H9 (cell line): ENCODE measurements at regions not wholly inside any gene's neighbourhood (a gene's known extent, or its start where the extent isn't known, plus 50 kb on each side); places are given as distances from the start of the nearest gene placed in this dataset.

Source experiments
- DNase-seq: peaks from one replicate; pipeline ENCODE4 v3.0.0-alpha.2; 2017
- H2AFZ ChIP-seq: one replicate; pipeline ENCODE4 v1.6.1; 2013; ENCODE audit warnings: mild to moderate bottlenecking, low read length, control low read depth, moderate library complexity
- H2AK5ac ChIP-seq: 2 replicates; pipeline ENCODE4 v1.6.1; 2013; ENCODE audit warnings: low read length, control low read depth, mixed read lengths; ENCODE audit not compliant: insufficient read length
- H2BK120ac ChIP-seq: one replicate; pipeline ENCODE4 v1.6.1; 2013; ENCODE audit warnings: low read depth, mild to moderate bottlenecking, low read length, control low read depth, inconsistent platforms; ENCODE audit not compliant: poor library complexity, severe bottlenecking
- H2BK12ac ChIP-seq: 2 replicates; pipeline ENCODE4 v1.6.1; 2013; ENCODE audit warnings: low read length, control low read depth, mixed read lengths, low read depth; ENCODE audit not compliant: insufficient read length
- H2BK15ac ChIP-seq: 2 replicates; pipeline ENCODE4 v1.6.1; 2013; ENCODE audit warnings: low read depth, low read length, control low read depth
- H2BK20ac ChIP-seq: one replicate; pipeline ENCODE4 v1.6.1; 2013; ENCODE audit warnings: low read depth, mild to moderate bottlenecking, low read length, control low read depth, inconsistent platforms; ENCODE audit not compliant: poor library complexity, severe bottlenecking
- H2BK5ac ChIP-seq: 2 replicates; pipeline ENCODE4 v1.6.1; 2013; ENCODE audit warnings: low read length, control low read depth, mixed read lengths; ENCODE audit not compliant: insufficient read length
- H3K14ac ChIP-seq: 2 replicates; pipeline ENCODE4 v1.6.1; 2013; ENCODE audit warnings: low read length, control low read depth; ENCODE audit not compliant: insufficient read depth
- H3K18ac ChIP-seq: 2 replicates; pipeline ENCODE4 v1.6.1; 2013; ENCODE audit warnings: low read depth, mild to moderate bottlenecking, mixed read lengths, low read length, control low read depth; ENCODE audit not compliant: insufficient read length
- H3K23ac ChIP-seq: 2 replicates; pipeline ENCODE4 v1.6.1; 2013; ENCODE audit warnings: low read length, control low read depth, mixed read lengths, low read depth; ENCODE audit not compliant: insufficient read length
- H3K23me2 ChIP-seq: 2 replicates; pipeline ENCODE4 v1.6.1; 2013; ENCODE audit warnings: low read depth, mild to moderate bottlenecking, mixed read lengths, low read length, control low read depth; ENCODE audit not compliant: insufficient read length, poor library complexity, severe bottlenecking
- H3K27ac ChIP-seq: 2 replicates; pipeline ENCODE4 v1.5.1; 2013; ENCODE audit warnings: low read length, control low read depth, mixed read lengths, low read depth; ENCODE audit not compliant: insufficient read length
- H3K27me3 ChIP-seq: 2 replicates; pipeline ENCODE4 v1.6.1; 2013; ENCODE audit warnings: low read length, control low read depth, inconsistent platforms; ENCODE audit not compliant: insufficient read depth
- H3K4ac ChIP-seq: 2 replicates; pipeline ENCODE4 v1.6.1; 2013; ENCODE audit warnings: low read depth, mild to moderate bottlenecking, control low read depth, inconsistent platforms, low read length, moderate library complexity
- H3K4me1 ChIP-seq: 2 replicates; pipeline ENCODE4 v1.6.1; 2013; ENCODE audit warnings: low read length, control low read depth, inconsistent platforms; ENCODE audit not compliant: insufficient read depth
- H3K4me2 ChIP-seq: 2 replicates; pipeline ENCODE4 v1.6.1; 2013; ENCODE audit warnings: low read length, control low read depth, mixed read lengths; ENCODE audit not compliant: insufficient read length, insufficient read depth
- H3K56ac ChIP-seq: 2 replicates; pipeline ENCODE4 v1.6.1; 2013; ENCODE audit warnings: low read depth, mild to moderate bottlenecking, mixed read lengths, low read length, control low read depth; ENCODE audit not compliant: insufficient read length
- H3K79me1 ChIP-seq: 2 replicates; pipeline ENCODE4 v1.6.1; 2013; ENCODE audit warnings: low read depth, mild to moderate bottlenecking, moderate library complexity, low read length, control low read depth, inconsistent platforms; ENCODE audit not compliant: insufficient read depth, poor library complexity, severe bottlenecking
- H3K79me2 ChIP-seq: 2 replicates; pipeline ENCODE4 v1.6.1; 2013; ENCODE audit warnings: low read length, control low read depth, inconsistent platforms; ENCODE audit not compliant: insufficient read depth
- H3K9ac ChIP-seq: 2 replicates; pipeline ENCODE4 v1.6.1; 2013; ENCODE audit warnings: low read length, control low read depth, mixed read lengths; ENCODE audit not compliant: insufficient read length; ENCODE audit errors: extremely low read depth
- H3K9me3 ChIP-seq: one replicate; pipeline ENCODE4 v1.6.1; 2013; ENCODE audit warnings: low read depth, low read length, inconsistent platforms; ENCODE audit not compliant: control insufficient read depth
- H3T11ph ChIP-seq: one replicate; pipeline ENCODE4 v1.6.1; 2013; ENCODE audit warnings: mild to moderate bottlenecking, low read length, control low read depth, inconsistent platforms
- H4K20me1 ChIP-seq: one replicate; pipeline ENCODE4 v1.6.1; 2013; ENCODE audit not compliant: control insufficient read depth, insufficient read length, insufficient read depth
- H4K5ac ChIP-seq: 2 replicates; pipeline ENCODE4 v1.6.1; 2013; ENCODE audit warnings: low read depth, mild to moderate bottlenecking, mixed read lengths, low read length, control low read depth; ENCODE audit not compliant: insufficient read length
- H4K8ac ChIP-seq: replicated peaks from 2 replicates; pipeline ENCODE4 v1.6.1; 2013; ENCODE audit warnings: low read length, control low read depth, mixed read lengths, low read depth; ENCODE audit not compliant: insufficient read length
- H4K91ac ChIP-seq: 2 replicates; pipeline ENCODE4 v1.6.1; 2013; ENCODE audit warnings: low read depth, mild to moderate bottlenecking, moderate library complexity, mixed read lengths, low read length, control low read depth; ENCODE audit not compliant: insufficient read length
- H3K27ac Mint-ChIP-seq, 3 experiments: 2 replicates in 2 of 3; 3 replicates in 1 of 3; pipeline ENCODE4 v1.8.0; 2020 to 2021; ENCODE audit warnings: mixed read lengths in 3 of 3, mild to moderate bottlenecking in 1 of 3, moderate library complexity in 1 of 3
- H3K27me3 Mint-ChIP-seq: 2 replicates; pipeline ENCODE4 v1.8.0; 2021; ENCODE audit warnings: low read depth, mild to moderate bottlenecking, moderate library complexity, mixed read lengths
- H3K36me3 Mint-ChIP-seq, 3 experiments: 2 replicates in 2 of 3; 3 replicates in 1 of 3; pipeline ENCODE4 v1.8.0; 2020 to 2021; ENCODE audit warnings: low read depth in 3 of 3, mixed read lengths in 3 of 3; ENCODE audit not compliant: insufficient read depth in 1 of 3
- H3K4me1 Mint-ChIP-seq, 2 experiments: 2 replicates each; pipeline ENCODE4 v1.8.0; 2020; ENCODE audit warnings: mixed read lengths in 2 of 2
- H3K4me3 Mint-ChIP-seq, 2 experiments: 2 replicates in 1 of 2; 3 replicates in 1 of 2; pipeline ENCODE4 v1.8.0; 2020 to 2021; ENCODE audit warnings: mild to moderate bottlenecking in 2 of 2, mixed read lengths in 2 of 2, moderate library complexity in 1 of 2
- H3K9me3 Mint-ChIP-seq, 2 experiments: 2 replicates in 1 of 2; 3 replicates in 1 of 2; pipeline ENCODE4 v1.8.0; 2020; ENCODE audit warnings: mild to moderate bottlenecking in 2 of 2, mixed read lengths in 2 of 2, moderate library complexity in 1 of 2
- CTCF ChIP-seq: fragments of 200-600 bp; sonication (generic); conservative IDR thresholded peaks from 3 replicates; pipeline ENCODE4 v1.8.0; 2021; ENCODE audit warnings: antibody characterized with exemption, mild to moderate bottlenecking
- WGBS: extraction: QIAGEN DNeasy Blood & Tissue Kit; methylation state at CpG from one replicate; pipeline ENCODE4 v1.1.7; 2013; ENCODE audit warnings: missing lambda C conversion rate, low lambda C conversion rate, mixed read lengths; ENCODE audit not compliant: insufficient read length; ENCODE audit errors: extremely low coverage; 5-methylcytosine and 5-hydroxymethylcytosine counted together

- Histone ChIP-seq H2BK120ac (no peak overlapping the region), H3K79me2 (no peaks in the 10 kb centered on the region), H2BK12ac (no peak overlapping the region), H3K56ac (no peak overlapping the region), H3K27me3 (no peaks in the 10 kb centered on the region), H4K8ac (no peak overlapping the region), H3K14ac (no peak overlapping the region), H3K79me1 (no peaks in the 10 kb centered on the region), H3K4me1 (no peaks in the 10 kb centered on the region), H3K23ac (no peak overlapping the region), H3K4me2 (no peak overlapping the region), H3K23me2 (no peaks in the 10 kb centered on the region), H2AFZ (no peak overlapping the region), H3K18ac (no peak overlapping the region), H2BK15ac (no peak overlapping the region), H3K27ac (no peak overlapping the region), H2BK5ac (no peak overlapping the region), H3K4ac (no peak overlapping the region), H4K20me1 (no peaks in the 10 kb centered on the region), H3K9me3 (no peaks in the 10 kb centered on the region), H2AK5ac (no peak overlapping the region), H3T11ph (no peak overlapping the region), H3K9ac (no peak overlapping the region), H2BK20ac (no peak overlapping the region), H4K5ac (no peak overlapping the region), H4K91ac (no peak overlapping the region)
- no peaks in the 10 kb centered on the region for H3K4me1 Mint-ChIP-seq
- H3K9me3 Mint-ChIP-seq: peaks cover 6 to 14% of the 10 kb centered on the region in 2 experiments; a peak in 4 of 5 replicates
- no peak for TF ChIP-seq CTCF
- no peak overlapping the region for H3K27ac Mint-ChIP-seq
- no CpG with 5 or more reads among the region's 3 CpGs for WGBS
- DNase-seq: no peak
- H3K27me3 Mint-ChIP-seq: no peaks in the 10 kb centered on the region; the same call in 1 of the 2 replicates
- no peak overlapping the region for H3K4me3 Mint-ChIP-seq
- peaks cover 11 to 12% (median 11%) of the 10 kb centered on the region in 3 experiments for H3K36me3 Mint-ChIP-seq
These were observed 119.3 kb upstream of the CHD2 start for GRCh38 chr15:92780843-92781242.
